ENCODE measurements at regions not wholly inside any gene's neighbourhood (a gene's known extent, or its start where the extent isn't known, plus 50 kb on each side); places are given as distances from the start of the nearest gene placed in this dataset.

DNA sequence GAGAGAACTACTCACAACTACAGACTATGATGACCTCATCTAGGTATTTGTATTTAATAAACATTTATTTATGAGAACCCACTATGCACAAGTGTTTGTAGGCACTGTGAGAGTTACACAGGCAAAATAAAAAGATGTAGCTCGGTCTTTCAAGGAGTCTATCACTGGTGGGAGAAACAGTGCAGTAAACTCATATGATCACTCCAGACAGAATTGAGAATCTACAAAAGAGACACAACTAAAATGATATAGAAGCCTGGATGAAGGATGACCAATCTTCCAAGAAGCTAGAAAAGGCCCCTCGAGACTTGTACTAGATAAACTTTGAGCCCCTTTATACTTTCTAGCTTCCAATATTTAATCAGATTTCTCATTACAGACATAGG, 70.2 kb upstream of the ZBTB20 start:
- ChIA-PET POLR2A (interaction anchor here (1.0 kb wide), 1 partner anchor 476 kb away, joined by 3 read pairs; no protein-coding TSS in a partner anchor), CTCF (interaction anchor here (0.6 to 3.4 kb wide), 71 partner anchors 9 to 603 kb away, joined by 3 to 44 read pairs (median 5); no protein-coding TSS in a partner anchor)
- TF ChIP-seq ZNF302 (CRISPR knock-in tag; IDR thresholded peaks at IDR 0.05) (no peak), NFE2L2 (conservative IDR thresholded peaks at IDR 0.05; ENCODE audit: low read length) (no peak), EHF (CRISPR knock-in tag; IDR thresholded peaks at IDR 0.05) (no peak), RARB (CRISPR knock-in tag; IDR thresholded peaks at IDR 0.05) (no peak), JUNB (IDR thresholded peaks at IDR 0.05) (no peak), ESRRA (IDR thresholded peaks at IDR 0.05; ENCODE audit: borderline replicate concordance, low read length) (no peak), KDM5A (IDR thresholded peaks at IDR 0.05) (no peak), PHF8 (IDR thresholded peaks at IDR 0.05; ENCODE audit: borderline replicate concordance, low read depth) (no peak), NPAS2 (CRISPR knock-in tag; IDR thresholded peaks at IDR 0.05; ENCODE audit: borderline replicate concordance) (no peak), HOXB5 (CRISPR knock-in tag; IDR thresholded peaks at IDR 0.05) (no peak), MAZ (IDR thresholded peaks at IDR 0.05; ENCODE audit: borderline replicate concordance, low read depth, low read length) (no peak), JUN (IDR thresholded peaks at IDR 0.05) (no peak), CEBPB (IDR thresholded peaks at IDR 0.05) (no peak), RCOR1 (IDR thresholded peaks at IDR 0.05; ENCODE audit: low read depth, low read length) (no peak), ZFP36 (IDR thresholded peaks at IDR 0.05; ENCODE audit: borderline replicate concordance, partially characterized antibody) (no peak), GATA3 (IDR thresholded peaks at IDR 0.05; ENCODE audit: borderline replicate concordance) (no peak), EP300 (IDR thresholded peaks at IDR 0.05) (no peak), NR3C1 (IDR thresholded peaks at IDR 0.05) (no peak)
- TF ChIP-seq, protein P1, sequence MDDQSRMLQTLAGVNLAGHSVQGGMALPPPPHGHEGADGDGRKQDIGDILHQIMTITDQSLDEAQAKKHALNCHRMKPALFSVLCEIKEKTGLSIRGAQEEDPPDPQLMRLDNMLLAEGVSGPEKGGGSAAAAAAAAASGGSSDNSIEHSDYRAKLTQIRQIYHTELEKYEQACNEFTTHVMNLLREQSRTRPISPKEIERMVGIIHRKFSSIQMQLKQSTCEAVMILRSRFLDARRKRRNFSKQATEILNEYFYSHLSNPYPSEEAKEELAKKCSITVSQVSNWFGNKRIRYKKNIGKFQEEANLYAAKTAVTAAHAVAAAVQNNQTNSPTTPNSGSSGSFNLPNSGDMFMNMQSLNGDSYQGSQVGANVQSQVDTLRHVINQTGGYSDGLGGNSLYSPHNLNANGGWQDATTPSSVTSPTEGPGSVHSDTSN (IDR thresholded peaks at IDR 0.05) = no peak
- TF ChIP-seq, protein P2, sequence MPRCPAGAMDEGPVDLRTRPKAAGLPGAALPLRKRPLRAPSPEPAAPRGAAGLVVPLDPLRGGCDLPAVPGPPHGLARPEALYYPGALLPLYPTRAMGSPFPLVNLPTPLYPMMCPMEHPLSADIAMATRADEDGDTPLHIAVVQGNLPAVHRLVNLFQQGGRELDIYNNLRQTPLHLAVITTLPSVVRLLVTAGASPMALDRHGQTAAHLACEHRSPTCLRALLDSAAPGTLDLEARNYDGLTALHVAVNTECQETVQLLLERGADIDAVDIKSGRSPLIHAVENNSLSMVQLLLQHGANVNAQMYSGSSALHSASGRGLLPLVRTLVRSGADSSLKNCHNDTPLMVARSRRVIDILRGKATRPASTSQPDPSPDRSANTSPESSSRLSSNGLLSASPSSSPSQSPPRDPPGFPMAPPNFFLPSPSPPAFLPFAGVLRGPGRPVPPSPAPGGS (IDR thresholded peaks at IDR 0.05) = no peak
- H3K4me3 ChIP-seq = no peak overlapping the region
- no peaks in the 10 kb centered on the region for H3K9me3 ChIP-seq
- H3K4me1 ChIP-seq = peaks cover 20% of the 10 kb centered on the region
- ATAC-seq = peak; percentile 8 to 56; a peak in 3 of 6 replicates
- 0% methylated on average over 2 of the region's 2 CpGs for WGBS (ENCODE audit: missing lambda C conversion rate)
- H3K27ac ChIP-seq = peak overlapping the region in 1 of 2 experiments; percentile 65; a peak in 3 of 6 replicates
- no peak for DNase-seq (ENCODE audit: low read depth in 1 of 2, low spot score in 1 of 2)
- H3K4me2 ChIP-seq = no peak overlapping the region; the same call in 2 of the 3 replicates
- FAIRE-seq = no peak

DNA sequence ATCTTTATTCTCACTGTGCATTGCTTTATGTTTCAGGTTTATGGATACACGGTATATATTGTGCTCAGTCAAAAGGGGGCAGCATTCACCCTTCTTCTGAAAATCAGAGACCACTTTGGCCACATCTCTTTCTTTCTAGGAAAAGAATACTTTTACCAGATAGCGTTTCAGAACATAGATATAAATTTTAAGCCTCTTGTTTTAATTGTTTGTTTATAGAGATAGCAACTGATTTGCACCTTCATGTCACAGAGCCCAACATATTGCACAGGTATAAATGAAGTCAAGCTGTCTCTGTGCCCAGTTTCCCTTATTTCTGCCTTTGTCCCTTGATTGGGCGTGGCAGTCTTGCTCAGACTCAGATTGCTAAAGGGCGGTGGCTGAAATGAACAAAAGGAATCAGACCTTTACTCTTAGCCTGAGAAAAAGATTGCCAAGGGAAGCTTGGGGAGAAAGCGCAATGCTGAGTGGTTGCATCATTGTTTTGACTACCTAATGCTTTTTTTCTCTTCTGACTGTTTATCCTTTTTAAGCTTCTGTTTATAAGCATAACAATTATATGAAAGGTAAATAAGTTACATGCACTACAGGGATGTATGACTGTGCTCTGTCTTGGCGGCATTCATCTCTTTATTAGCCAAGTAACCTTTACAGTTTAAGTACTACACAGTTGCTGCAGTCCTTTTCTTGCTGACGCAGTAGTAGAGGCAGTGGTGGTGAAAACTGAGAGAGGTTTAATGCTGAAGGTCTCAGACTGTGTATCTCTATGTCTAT, 70.8 kb upstream of the ZBTB20 start:
- ChIA-PET POLR2A (interaction anchor here (0.7 to 1.2 kb wide), 3 partner anchors 351 to 566 kb away, joined by 3 read pairs; no protein-coding TSS in a partner anchor), CTCF (interaction anchor here (0.6 to 3.4 kb wide), 86 partner anchors 9 to 603 kb away, joined by 3 to 44 read pairs (median 4); no protein-coding TSS in a partner anchor)
- 17% methylated on average over 7 of the region's 7 CpGs for WGBS (ENCODE audit: missing lambda C conversion rate)
- FAIRE-seq (peak; percentile 63), DNase-seq (ENCODE audit: low read depth in 1 of 2, low spot score in 1 of 2) (peak; percentile 22 to 77), ATAC-seq (peak; percentile 88 to 93)
- Histone ChIP-seq H3K4me1 (peaks cover 20% of the 10 kb centered on the region), H3K27ac (peak overlapping the region; percentile 44 to 65; a peak in 5 of 6 replicates), H3K4me2 (peak overlapping the region; percentile 69), H3K4me3 (no peak overlapping the region), H3K9me3 (no peaks in the 10 kb centered on the region)
- TF ChIP-seq, protein P3, sequence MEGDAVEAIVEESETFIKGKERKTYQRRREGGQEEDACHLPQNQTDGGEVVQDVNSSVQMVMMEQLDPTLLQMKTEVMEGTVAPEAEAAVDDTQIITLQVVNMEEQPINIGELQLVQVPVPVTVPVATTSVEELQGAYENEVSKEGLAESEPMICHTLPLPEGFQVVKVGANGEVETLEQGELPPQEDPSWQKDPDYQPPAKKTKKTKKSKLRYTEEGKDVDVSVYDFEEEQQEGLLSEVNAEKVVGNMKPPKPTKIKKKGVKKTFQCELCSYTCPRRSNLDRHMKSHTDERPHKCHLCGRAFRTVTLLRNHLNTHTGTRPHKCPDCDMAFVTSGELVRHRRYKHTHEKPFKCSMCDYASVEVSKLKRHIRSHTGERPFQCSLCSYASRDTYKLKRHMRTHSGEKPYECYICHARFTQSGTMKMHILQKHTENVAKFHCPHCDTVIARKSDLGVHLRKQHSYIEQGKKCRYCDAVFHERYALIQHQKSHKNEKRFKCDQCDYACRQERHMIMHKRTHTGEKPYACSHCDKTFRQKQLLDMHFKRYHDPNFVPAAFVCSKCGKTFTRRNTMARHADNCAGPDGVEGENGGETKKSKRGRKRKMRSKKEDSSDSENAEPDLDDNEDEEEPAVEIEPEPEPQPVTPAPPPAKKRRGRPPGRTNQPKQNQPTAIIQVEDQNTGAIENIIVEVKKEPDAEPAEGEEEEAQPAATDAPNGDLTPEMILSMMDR (IDR thresholded peaks at IDR 0.05) = peak; percentile 89
- peak; percentile 58 for TF ChIP-seq MAFK (IDR thresholded peaks at IDR 0.05; ENCODE audit: partially characterized antibody)
- peak; percentile 90 for TF ChIP-seq SMC3 (IDR thresholded peaks at IDR 0.05)
- peak; percentile 51 to 57; a peak in 2 of 4 replicates for TF ChIP-seq CEBPB (IDR thresholded peaks at IDR 0.05)
- TF ChIP-seq RAD21 (conservative IDR thresholded peaks at IDR 0.05 in 1 of 2, IDR thresholded peaks at IDR 0.05 in 1 of 2) = peak; percentile 93
- TF ChIP-seq KDM1A (IDR thresholded peaks at IDR 0.05; ENCODE audit: low read depth) = no peak

Measured in A549 (cell line).